Mononuclear cell (primary cell): ENCODE measurements at regions not wholly inside any gene's neighbourhood (a gene's known extent, or its start where the extent isn't known, plus 50 kb on each side); places are given as distances from the start of the nearest gene placed in this dataset.

Experiments
- H3K27me3 ChIP-seq: 2 replicates; pipeline ENCODE4 v1.6.0; 2011; ENCODE audit warnings: low read length, control low read depth; ENCODE audit not compliant: insufficient read depth
- H3K4me1 ChIP-seq: 2 replicates; pipeline ENCODE4 v1.5.1; 2011; ENCODE audit warnings: mild to moderate bottlenecking, low read length, control low read depth; ENCODE audit not compliant: insufficient read depth
- H3K4me3 ChIP-seq: 2 replicates; pipeline ENCODE4 v1.5.1; 2011; ENCODE audit warnings: mild to moderate bottlenecking, low read length, moderate library complexity
- H3K9me3 ChIP-seq: 2 replicates; pipeline ENCODE4 v1.5.1; 2011; ENCODE audit warnings: low read depth, mild to moderate bottlenecking, control low read depth, low read length

DNA sequence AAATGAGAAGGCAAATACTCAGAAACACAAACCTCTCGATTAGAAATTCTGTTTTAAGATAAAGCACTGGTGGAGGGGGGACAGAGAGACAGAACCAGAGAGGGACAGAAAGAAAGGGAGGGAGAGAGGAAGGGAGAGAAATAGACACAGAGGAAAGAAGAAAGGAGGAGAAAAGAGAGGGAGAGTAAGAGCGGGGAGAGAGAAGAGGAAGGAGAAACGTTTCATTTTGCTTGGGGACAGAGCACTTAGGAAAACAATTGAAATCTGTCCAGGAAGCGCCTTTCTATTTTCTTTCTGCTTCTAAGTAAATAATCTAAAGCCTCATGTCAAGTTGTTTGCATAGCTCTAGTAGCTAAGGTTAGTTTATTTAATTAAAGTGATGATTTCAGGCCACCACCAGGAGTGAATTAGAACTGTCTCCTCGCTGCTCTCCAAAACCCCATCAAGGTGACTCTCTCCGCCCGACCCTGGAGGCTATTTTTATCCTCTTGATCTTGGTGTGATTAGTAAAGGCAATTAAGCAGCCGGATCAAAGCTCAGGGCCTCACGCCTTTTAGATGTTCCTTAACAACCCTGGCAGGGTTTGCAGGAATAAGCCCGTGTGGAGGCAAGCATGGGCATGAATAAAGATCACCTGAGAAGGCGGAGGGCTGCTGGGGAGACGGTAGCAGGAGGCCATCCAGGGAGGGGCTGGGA is 73.4 kb upstream of the INSIG1 start:
- no peaks in the 10 kb centered on the region for H3K27me3 ChIP-seq
- no peak overlapping the region for H3K4me3 ChIP-seq
- no peaks in the 10 kb centered on the region for H3K4me1 ChIP-seq
- H3K9me3 ChIP-seq: no peaks in the 10 kb centered on the region

- Histone ChIP-seq H3K4me3 (no peak overlapping the region), H3K4me1 (no peaks in the 10 kb centered on the region), H3K27me3 (no peaks in the 10 kb centered on the region), H3K9me3 (no peaks in the 10 kb centered on the region)
These were observed 72.6 kb upstream of the INSIG1 start for GRCh38 chr7:155225095-155225494.

- Histone ChIP-seq H3K4me1 (no peaks in the 10 kb centered on the region), H3K27me3 (no peaks in the 10 kb centered on the region), H3K9me3 (no peaks in the 10 kb centered on the region), H3K4me3 (no peak overlapping the region)
These were observed 72.2 kb upstream of the INSIG1 start for GRCh38 chr7:155225516-155225915.

GRCh38 chr7:155226261-155227003 is 71.2 kb upstream of the INSIG1 start:
- Histone ChIP-seq H3K4me1 (no peaks in the 10 kb centered on the region), H3K4me3 (no peak overlapping the region), H3K27me3 (no peaks in the 10 kb centered on the region), H3K9me3 (no peaks in the 10 kb centered on the region)

GRCh38 chr7:155227004-155227787 is 70.5 kb upstream of the INSIG1 start:
- H3K4me3 ChIP-seq: no peak overlapping the region
- no peaks in the 10 kb centered on the region for H3K27me3 ChIP-seq
- no peaks in the 10 kb centered on the region for H3K4me1 ChIP-seq
- H3K9me3 ChIP-seq: no peaks in the 10 kb centered on the region

DNA sequence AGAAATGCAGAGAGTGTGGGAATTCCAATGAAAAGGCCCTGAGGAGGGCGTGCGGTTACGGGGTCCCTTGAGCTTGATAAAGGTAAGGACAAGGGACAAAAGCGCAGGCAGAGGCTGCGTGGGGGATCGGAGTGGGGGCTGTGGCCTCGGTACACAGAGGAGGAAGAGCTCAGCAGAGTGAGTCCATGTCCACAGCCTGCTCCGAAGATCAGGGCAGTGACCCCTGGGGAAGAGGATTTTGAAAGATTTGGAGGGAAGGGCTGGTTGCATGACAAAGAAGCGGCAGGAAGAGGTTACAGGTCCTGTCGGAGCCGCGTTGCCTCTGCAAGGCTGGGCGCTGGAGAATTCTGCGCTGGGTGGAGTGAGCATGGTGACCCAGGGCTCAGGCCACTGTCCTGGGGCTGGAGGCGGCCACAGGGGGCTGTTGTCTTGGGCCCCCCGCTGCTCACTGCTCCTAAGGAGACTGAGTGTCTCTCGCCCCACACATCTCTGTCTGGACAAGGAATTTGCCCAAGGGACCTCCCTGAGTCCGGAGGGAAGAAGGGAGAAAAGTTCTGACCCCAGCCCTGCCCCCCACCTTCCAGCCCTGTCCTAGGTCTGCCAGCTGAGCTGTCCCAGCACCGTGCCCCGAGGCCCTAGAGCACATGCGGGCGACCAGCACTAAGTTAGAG is 69.8 kb upstream of the INSIG1 start:
- H3K9me3 ChIP-seq: no peaks in the 10 kb centered on the region
- H3K4me3 ChIP-seq: no peak overlapping the region
- H3K27me3 ChIP-seq: no peaks in the 10 kb centered on the region
- no peaks in the 10 kb centered on the region for H3K4me1 ChIP-seq

GRCh38 chr7:155228459-155228845 is 69.2 kb upstream of the INSIG1 start:
- H3K9me3 ChIP-seq: no peaks in the 10 kb centered on the region
- H3K4me3 ChIP-seq: no peak overlapping the region
- no peaks in the 10 kb centered on the region for H3K27me3 ChIP-seq
- H3K4me1 ChIP-seq: no peaks in the 10 kb centered on the region

- no peaks in the 10 kb centered on the region for H3K4me1 ChIP-seq
- H3K4me3 ChIP-seq: no peak overlapping the region
- H3K27me3 ChIP-seq: no peaks in the 10 kb centered on the region
- H3K9me3 ChIP-seq: no peaks in the 10 kb centered on the region
These were observed 68.8 kb upstream of the INSIG1 start for GRCh38 chr7:155228894-155229293.

DNA sequence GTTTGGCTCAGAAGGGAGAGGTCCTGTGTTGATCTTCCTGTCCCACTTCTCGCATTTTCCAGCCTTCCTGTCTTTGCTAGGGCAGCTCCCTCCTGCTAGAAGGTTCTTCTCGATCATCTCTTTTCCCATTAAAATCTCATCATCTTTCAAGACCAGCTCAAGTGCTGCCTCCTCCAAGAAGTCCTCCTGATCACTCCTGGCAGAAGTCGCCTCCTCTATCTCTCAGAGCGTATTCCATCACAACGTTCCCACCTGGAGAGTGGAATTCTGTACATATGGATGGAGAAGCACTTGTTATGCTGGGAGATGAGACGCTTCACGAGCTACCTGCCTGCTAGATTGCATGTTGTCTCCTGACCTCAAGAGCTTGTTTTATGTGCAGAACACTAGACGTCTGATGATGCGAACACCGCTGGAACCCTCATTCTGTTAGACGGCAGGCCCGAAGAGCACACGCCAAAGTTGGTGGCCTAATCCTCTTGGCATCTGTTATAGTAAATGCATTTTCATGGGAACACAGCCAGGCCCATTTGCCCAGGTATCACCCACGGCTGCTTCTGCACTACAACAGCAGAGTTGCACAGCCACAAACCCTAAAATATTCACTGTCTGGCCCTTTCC is 68.0 kb upstream of the INSIG1 start:
- H3K4me3 ChIP-seq: no peak overlapping the region
- no peaks in the 10 kb centered on the region for H3K4me1 ChIP-seq
- no peaks in the 10 kb centered on the region for H3K9me3 ChIP-seq
- no peaks in the 10 kb centered on the region for H3K27me3 ChIP-seq

DNA sequence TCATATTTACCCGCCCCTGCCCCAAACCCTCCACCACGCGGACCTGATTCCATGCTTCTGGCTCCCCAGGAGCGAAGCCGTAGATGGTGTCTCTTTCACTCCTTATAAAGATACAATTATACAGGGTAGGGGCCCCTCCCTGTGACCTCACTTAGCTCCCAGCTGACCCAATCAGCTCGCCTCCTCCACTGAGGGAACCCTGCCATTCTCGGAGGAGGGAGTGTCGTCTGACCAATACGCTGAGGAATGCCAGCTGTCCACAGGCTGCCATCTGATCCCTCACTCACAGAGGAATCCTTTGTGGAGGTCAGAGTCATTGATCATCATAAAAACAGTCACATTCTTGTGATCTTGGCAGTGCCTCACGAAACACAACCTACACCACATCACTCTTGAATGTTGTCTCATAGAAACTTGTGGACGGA is 67.5 kb upstream of the INSIG1 start:
- no peaks in the 10 kb centered on the region for H3K4me1 ChIP-seq
- no peaks in the 10 kb centered on the region for H3K9me3 ChIP-seq
- no peak overlapping the region for H3K4me3 ChIP-seq
- no peaks in the 10 kb centered on the region for H3K27me3 ChIP-seq

DNA sequence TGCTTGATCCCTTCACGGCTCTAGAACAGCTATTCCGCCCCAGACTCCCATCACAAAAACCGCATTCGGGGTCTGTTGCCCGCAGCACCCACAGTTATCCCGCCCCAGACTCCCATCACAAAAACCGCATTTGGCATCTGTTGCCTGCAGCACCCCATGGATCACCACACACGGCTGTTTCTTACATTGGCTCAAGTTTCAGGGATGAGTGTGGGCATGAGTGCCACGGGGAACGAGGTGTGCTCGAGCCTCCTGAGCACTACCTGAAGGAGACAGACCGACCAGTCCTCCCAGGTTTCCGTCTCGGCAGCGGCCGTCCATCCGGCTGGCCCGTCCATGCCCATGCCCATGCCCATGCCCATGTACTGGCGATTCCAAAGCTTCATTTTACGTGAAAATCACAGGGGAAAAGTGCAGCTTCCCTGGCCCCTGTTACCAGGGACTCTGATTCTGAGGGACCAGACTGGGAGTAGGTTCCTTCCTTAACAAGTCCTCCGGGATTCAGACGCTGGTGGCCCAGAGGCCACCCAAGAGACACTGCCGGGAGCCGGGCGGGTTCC is 66.4 kb upstream of the INSIG1 start:
- no peak overlapping the region for H3K4me3 ChIP-seq
- H3K9me3 ChIP-seq: no peaks in the 10 kb centered on the region
- no peaks in the 10 kb centered on the region for H3K27me3 ChIP-seq
- H3K4me1 ChIP-seq: no peaks in the 10 kb centered on the region

DNA sequence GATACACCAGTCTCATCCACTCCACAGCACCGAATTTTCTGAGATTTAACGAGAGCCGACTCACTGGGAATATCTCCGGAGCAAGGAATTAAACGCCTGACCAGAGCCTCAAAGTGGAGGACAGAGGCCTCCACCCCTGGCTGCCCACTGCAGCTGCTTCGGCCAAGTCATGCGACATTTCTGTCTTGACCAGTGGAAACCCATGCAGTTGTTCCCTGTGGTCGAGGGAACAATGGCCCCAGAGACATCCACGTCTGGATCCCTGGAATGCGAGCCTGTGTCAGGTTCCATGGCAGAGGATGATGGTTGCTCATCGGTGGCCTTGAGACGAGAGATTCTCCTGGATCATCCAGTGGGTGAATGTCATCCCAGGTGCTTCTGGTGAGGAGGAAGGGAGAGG is 65.7 kb upstream of the INSIG1 start:
- H3K4me1 ChIP-seq: no peaks in the 10 kb centered on the region
- H3K4me3 ChIP-seq: no peak overlapping the region
- H3K27me3 ChIP-seq: no peaks in the 10 kb centered on the region
- H3K9me3 ChIP-seq: no peaks in the 10 kb centered on the region

DNA sequence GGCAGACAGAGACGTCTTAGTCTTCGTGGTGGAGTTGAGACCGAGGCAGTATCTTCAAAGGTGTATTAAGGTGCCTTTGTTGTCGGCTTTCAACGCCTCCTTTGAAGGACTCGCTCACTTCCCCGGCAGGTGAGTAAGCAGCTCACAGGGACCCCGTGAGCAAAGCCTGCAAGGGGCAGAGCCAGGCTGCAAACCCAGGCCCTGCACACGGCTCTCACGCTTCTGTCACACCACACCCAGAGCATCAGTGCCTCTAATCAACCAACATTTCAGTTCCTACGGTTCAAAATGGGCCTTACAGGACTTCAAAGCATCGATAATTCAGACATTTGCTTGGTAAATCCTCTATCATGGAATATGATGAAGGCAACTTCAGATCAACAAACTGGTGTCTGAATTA is 64.8 kb upstream of the INSIG1 start:
- Histone ChIP-seq H3K27me3 (no peaks in the 10 kb centered on the region), H3K4me1 (no peaks in the 10 kb centered on the region), H3K4me3 (no peak overlapping the region), H3K9me3 (no peaks in the 10 kb centered on the region)

DNA sequence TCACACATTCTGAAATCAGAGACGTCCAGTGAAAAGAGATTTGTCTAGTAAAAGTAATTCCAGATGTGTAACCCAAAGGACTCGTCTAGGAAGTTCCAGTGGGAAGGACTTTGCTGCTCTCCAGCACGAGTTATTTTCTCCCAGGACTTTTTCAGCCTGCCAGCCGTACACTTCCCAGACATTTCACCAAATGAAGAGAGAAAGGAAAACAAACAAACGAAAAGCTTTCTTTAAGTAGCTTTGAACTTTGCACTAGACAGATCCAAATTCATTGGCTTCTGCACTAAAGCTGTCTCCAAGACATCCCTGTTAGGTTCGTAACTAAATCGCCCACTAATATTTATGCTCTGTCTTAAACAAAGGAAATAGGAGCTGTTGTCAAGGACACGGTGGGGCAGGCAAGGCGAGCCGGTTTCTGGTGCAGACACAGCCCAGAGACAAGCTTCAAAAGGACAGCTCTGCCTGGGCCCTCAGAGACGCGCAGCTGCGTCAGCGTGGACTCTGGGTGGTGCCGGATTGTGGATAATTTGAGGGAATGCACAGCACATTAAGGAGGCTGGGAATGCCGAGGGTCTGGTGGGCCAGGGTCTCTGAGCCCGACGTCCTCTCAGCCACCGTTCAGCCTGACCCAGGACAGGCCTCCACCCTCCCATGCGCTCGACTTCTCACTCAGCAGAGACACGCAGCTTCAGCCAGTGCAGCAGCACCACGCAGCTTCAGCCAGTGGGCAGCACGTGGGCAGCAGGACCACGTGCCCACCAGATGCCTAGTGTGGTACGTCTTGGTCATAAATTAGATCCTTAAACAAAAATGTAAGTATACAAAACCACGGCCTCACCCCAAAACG is 64.1 kb upstream of the INSIG1 start:
- Histone ChIP-seq H3K27me3 (no peaks in the 10 kb centered on the region), H3K4me1 (no peaks in the 10 kb centered on the region), H3K4me3 (no peak overlapping the region), H3K9me3 (no peaks in the 10 kb centered on the region)
